GM12875 (cell line): ENCODE measurements at regions not wholly inside any gene's neighbourhood (a gene's known extent, or its start where the extent isn't known, plus 50 kb on each side); places are given as distances from the start of the nearest gene placed in this dataset.

ENCODE experiments used
- H3K4me3 ChIP-seq: one replicate; pipeline ENCODE4 v1.5.1; 2011; ENCODE audit warnings: low read depth, low read length, control low read depth
- CTCF ChIP-seq: IDR thresholded peaks from 2 replicates; pipeline ENCODE4 v1.5.1; 2011; ENCODE audit warnings: low read depth, mild to moderate bottlenecking, control low read depth, inconsistent platforms, low read length, moderate library complexity, borderline replicate concordance; ENCODE audit not compliant: insufficient read depth

GRCh38 chr14:89621791-89622638, 205.0 kb upstream of the FOXN3 start:
- H3K4me3 ChIP-seq: no peak overlapping the region
- TF ChIP-seq CTCF: no peak

- no peak overlapping the region for H3K4me3 ChIP-seq
- no peak for TF ChIP-seq CTCF
These were observed 204.0 kb upstream of the FOXN3 start for GRCh38 chr14:89621009-89621421.

GRCh38 chr14:89620436-89620835, 203.4 kb upstream of the FOXN3 start:
- no peak overlapping the region for H3K4me3 ChIP-seq
- TF ChIP-seq CTCF: no peak

- H3K4me3 ChIP-seq: peak overlapping the region; percentile 62
- no peak for TF ChIP-seq CTCF
These were observed 202.6 kb upstream of the FOXN3 start for GRCh38 chr14:89619596-89619995.

GRCh38 chr14:89618811-89619551, 201.9 kb upstream of the FOXN3 start:
- H3K4me3 ChIP-seq: peak overlapping the region; percentile 62
- TF ChIP-seq CTCF: no peak

- no peak for TF ChIP-seq CTCF
- peak overlapping the region; percentile 62 for H3K4me3 ChIP-seq
These were observed 201.3 kb upstream of the FOXN3 start for GRCh38 chr14:89618330-89618708.
